IMR-90 (cell line): ENCODE measurements at regions not wholly inside any gene's neighbourhood (a gene's known extent, or its start where the extent isn't known, plus 50 kb on each side); places are given as distances from the start of the nearest gene placed in this dataset.

Source experiments
- ATAC-seq: fragments of 200-7000 bp; cut with Tn5 transposase; 2 replicates; pipeline ENCODE4 v1.9.1; 2020; ENCODE audit warnings: low read depth, mild to moderate bottlenecking, moderate library complexity
- BruUV-seq: library from RNA; stranded (reverse); fragments of 400-500 nt; replicated peaks from 2 replicates; lab custom pipeline; 2021; lab: Mats Ljungman, UMichigan
- CTCF ChIA-PET: fragments of 300-600 bp; formaldehyde crosslinking; extraction: SDS; loops from one replicate; lab custom pipeline; 2021; ENCODE audit warnings: antibody characterized with exemption; lab: Yijun Ruan, JAX
- POLR2A ChIA-PET: fragments of 300-600 bp; sonication (Branson Sonifier 250); formaldehyde crosslinking; loops from one replicate; lab custom pipeline; 2022; ENCODE audit warnings: antibody characterized with exemption; ENCODE audit not compliant: unreplicated experiment; lab: Charles Lee
- DNase-seq: peaks from one replicate; pipeline ENCODE4 v3.0.0; 2013
- H2AFZ ChIP-seq: replicated peaks from 2 replicates; pipeline ENCODE3; 2013; ENCODE audit warnings: low read length, mild to moderate bottlenecking; ENCODE audit not compliant: poor library complexity
- H2AK5ac ChIP-seq: 2 replicates; pipeline ENCODE4 v1.6.1; 2013; ENCODE audit warnings: low read depth, low read length, inconsistent platforms
- H2AK9ac ChIP-seq: replicated peaks from 2 replicates; pipeline ENCODE3; 2013; ENCODE audit warnings: mild to moderate bottlenecking, low read depth, low read length, moderate library complexity; ENCODE audit not compliant: poor library complexity
- H2BK120ac ChIP-seq: 2 replicates; pipeline ENCODE4 v1.6.1; 2013; ENCODE audit warnings: low read depth, low read length, inconsistent platforms
- H2BK15ac ChIP-seq: 3 replicates; pipeline ENCODE4 v1.6.1; 2013; ENCODE audit warnings: low read depth, low read length, inconsistent platforms
- H2BK20ac ChIP-seq: 2 replicates; pipeline ENCODE4 v1.6.1; 2013; ENCODE audit warnings: low read depth, mild to moderate bottlenecking, inconsistent platforms, low read length, moderate library complexity
- H2BK5ac ChIP-seq: 2 replicates; pipeline ENCODE4 v1.6.1; 2013; ENCODE audit warnings: mild to moderate bottlenecking, low read depth, low read length, inconsistent platforms; ENCODE audit not compliant: poor library complexity, severe bottlenecking
- H3K14ac ChIP-seq: replicated peaks from 2 replicates; pipeline ENCODE4 v1.6.1; 2013; ENCODE audit warnings: low read depth, low read length, inconsistent platforms
- H3K18ac ChIP-seq: 2 replicates; pipeline ENCODE4 v1.6.1; 2013; ENCODE audit warnings: low read depth, low read length, control low read depth
- H3K23ac ChIP-seq: 2 replicates; pipeline ENCODE4 v1.6.1; 2013; ENCODE audit warnings: low read depth, low read length, inconsistent platforms
- H3K27ac ChIP-seq: 2 replicates; pipeline ENCODE4 v1.5.1; 2013; ENCODE audit warnings: mild to moderate bottlenecking, control low read depth, low read length; ENCODE audit not compliant: insufficient read depth
- H3K27me3 ChIP-seq: 2 replicates; pipeline ENCODE4 v1.6.1; 2013; ENCODE audit warnings: low read length; ENCODE audit not compliant: control insufficient read depth, insufficient read depth
- H3K36me3 ChIP-seq: 2 replicates; pipeline ENCODE4 v1.6.1; 2013; ENCODE audit warnings: low read length, mixed read lengths; ENCODE audit not compliant: control insufficient read depth, insufficient read depth
- H3K4ac ChIP-seq: 2 replicates; pipeline ENCODE4 v1.6.1; 2013; ENCODE audit warnings: low read depth, low read length, inconsistent platforms
- H3K4me1 ChIP-seq: 2 replicates; pipeline ENCODE4 v1.6.1; 2013; ENCODE audit warnings: low read length, mixed read lengths; ENCODE audit not compliant: control insufficient read depth, insufficient read depth
- H3K4me2 ChIP-seq: 2 replicates; pipeline ENCODE4 v1.6.1; 2013; ENCODE audit warnings: low read depth, mild to moderate bottlenecking, control low read depth, low read length, moderate library complexity
- H3K4me3 ChIP-seq: 2 replicates; pipeline ENCODE4 v1.5.1; 2013; ENCODE audit warnings: low read depth, mild to moderate bottlenecking, control low read depth, low read length, moderate library complexity; ENCODE audit not compliant: insufficient read depth
- H3K56ac ChIP-seq: 2 replicates; pipeline ENCODE4 v1.6.1; 2013; ENCODE audit warnings: low read length, inconsistent platforms; ENCODE audit not compliant: insufficient read depth; ENCODE audit errors: extremely low read depth
- H3K79me1 ChIP-seq, 2 experiments: 2 replicates each; pipeline ENCODE4 v1.6.1; 2013; ENCODE audit warnings: low read length in 2 of 2, inconsistent platforms in 1 of 2, low read depth in 1 of 2
- H3K9ac ChIP-seq: 2 replicates; pipeline ENCODE4 v1.6.1; 2013; ENCODE audit warnings: low read depth, low read length, control low read depth
- H3K9me1 ChIP-seq: 2 replicates; pipeline ENCODE4 v1.6.1; 2013; ENCODE audit warnings: low read length, inconsistent platforms; ENCODE audit not compliant: insufficient read depth
- H3K9me3 ChIP-seq: 2 replicates; pipeline ENCODE4 v1.6.1; 2013; ENCODE audit warnings: low read length; ENCODE audit not compliant: control insufficient read depth, insufficient read depth
- H4K20me1 ChIP-seq: 2 replicates; pipeline ENCODE4 v1.6.1; 2013; ENCODE audit warnings: low read length, inconsistent platforms; ENCODE audit not compliant: insufficient read depth
- H4K5ac ChIP-seq: 2 replicates; pipeline ENCODE4 v1.6.1; 2013; ENCODE audit warnings: mild to moderate bottlenecking, low read depth, low read length, control low read depth
- H4K8ac ChIP-seq, 2 experiments: 2 replicates each; pipeline ENCODE4 v1.6.1; 2013; ENCODE audit warnings: low read depth in 2 of 2, low read length in 2 of 2, control low read depth in 1 of 2, inconsistent platforms in 1 of 2
- H4K91ac ChIP-seq: 2 replicates; pipeline ENCODE4 v1.6.1; 2013; ENCODE audit warnings: low read depth, low read length, inconsistent platforms; ENCODE audit not compliant: insufficient read depth
- FOS ChIP-seq: fragments of 150-350 bp; IDR thresholded peaks from 2 replicates; pipeline ENCODE4 v1.6.1; 2016; ENCODE audit warnings: low read depth, low read length
- MAFK ChIP-seq: IDR thresholded peaks from 2 replicates; pipeline ENCODE4 v1.6.1; 2012; ENCODE audit warnings: low read depth, low read length, improper control_type of control experiment
- MAZ ChIP-seq: IDR thresholded peaks from 2 replicates; pipeline ENCODE4 v1.6.1; 2012; ENCODE audit warnings: low read depth, mild to moderate bottlenecking, low read length, improper control_type of control experiment, moderate library complexity, borderline replicate concordance
- POLR2A ChIP-seq: IDR thresholded peaks from 2 replicates; pipeline ENCODE4 v1.6.1; 2012; ENCODE audit warnings: mild to moderate bottlenecking, low read depth, low read length
- SMC3 ChIP-seq: fragments of 150-350 bp; IDR thresholded peaks from 2 replicates; pipeline ENCODE4 v1.6.1; 2016; ENCODE audit warnings: low read depth, mild to moderate bottlenecking, antibody characterized with exemption, low read length, moderate library complexity
- WGBS, 2 experiments: methylation state at CpG; one replicate each; pipeline versions ENCODE4 v1.1.5 to v1.1.7; 2013; ENCODE audit warnings: missing lambda C conversion rate in 2 of 2; ENCODE audit not compliant: insufficient read length in 1 of 2; ENCODE audit errors: extremely low coverage in 2 of 2; 5-methylcytosine and 5-hydroxymethylcytosine counted together
- dilution Hi-C: fragments of 300-500 bp; cut with HindIII; formaldehyde crosslinking; loops from one replicate; pipeline ENCODE4 v1.14.3; 2018; ENCODE audit warnings: low sequenced_read_pairs; ENCODE audit not compliant: unreplicated experiment
- in situ Hi-C: fragments of 300-500 bp; cut with MboI; formaldehyde crosslinking; loops from 3 replicates; pipeline ENCODE4 v1.14.3; 2019; ENCODE audit warnings: low sequenced_read_pairs, inconsistent platforms, mixed read lengths
- intact Hi-C: fragments of 100-400 bp; cut with micrococcal nuclease; formaldehyde crosslinking; loops from 2 replicates; pipeline ENCODE4 v1.10.0; 2022

- CTCF ChIA-PET = no interaction called here
- Histone ChIP-seq H3K36me3 (no peaks in the 10 kb centered on the region), H3K4me2 (no peak overlapping the region), H3K4me3 (no peak overlapping the region), H2BK15ac (0 out of 3 replicates have a peak overlapping the region, but pooled peaks have one; percentile 47), H3K9ac (no peak overlapping the region), H2AK5ac (peak overlapping the region; percentile 58; the same call in 1 of the 2 replicates), H2BK120ac (no peak overlapping the region), H4K5ac (peak overlapping the region; percentile 31; the same call in 1 of the 2 replicates), H3K27me3 (no peaks in the 10 kb centered on the region), H2BK20ac (peak overlapping the region; percentile 17; the same call in 1 of the 2 replicates), H3K23ac (no peak overlapping the region), H2AFZ (no peak overlapping the region), H3K4me1 (peaks cover 7% of the 10 kb centered on the region), H4K20me1 (no peaks in the 10 kb centered on the region), H3K56ac (no peak overlapping the region), H3K14ac (no peak overlapping the region; the same call in 1 of the 2 replicates), H4K91ac (no peak overlapping the region), H3K9me3 (no peaks in the 10 kb centered on the region), H3K4ac (peak overlapping the region; percentile 29; the same call in 1 of the 2 replicates), H3K18ac (peak overlapping the region; percentile 47; the same call in 1 of the 2 replicates), H3K27ac (no peak overlapping the region), H4K8ac (no peak overlapping the region), H2BK5ac (no peak overlapping the region), H3K79me1 (no peaks in the 10 kb centered on the region), H2AK9ac (no peak overlapping the region), H3K9me1 (peaks cover 3% of the 10 kb centered on the region; the same call in 1 of the 2 replicates)
- no CpG with 5 or more reads among the region's 3 CpGs for WGBS, 2 experiments
- DNase-seq = no peak
- BruUV-seq = no TSS peak
- in situ Hi-C loops (no loop called here), intact Hi-C loops (no loop called here), dilution Hi-C loops (no loop called here)
- TF ChIP-seq MAZ (no peak), POLR2A (no peak), FOS (no peak), SMC3 (no peak), MAFK (no peak)
- POLR2A ChIA-PET = no interaction called here
- ATAC-seq = no peak
These were observed 156.5 kb upstream of the AGR3 start for GRCh38 chr7:17038160-17038782.
